MM.1S (cell line): ENCODE measurements at regions not wholly inside any gene's neighbourhood (a gene's known extent, or its start where the extent isn't known, plus 50 kb on each side); places are given as distances from the start of the nearest gene placed in this dataset.

Source experiments
- DNase-seq: peaks from one replicate; pipeline ENCODE4 v3.0.0-alpha.2; 2015
- H2AFZ ChIP-seq: fragments of 300-600 bp; sonication (generic); 2 replicates; pipeline ENCODE4 v1.6.0; 2016; ENCODE audit warnings: antibody characterized with exemption, low read length
- H3F3A ChIP-seq: fragments of 300-600 bp; sonication (generic); 2 replicates; pipeline ENCODE4 v1.6.1; 2016; ENCODE audit warnings: mild to moderate bottlenecking, antibody characterized with exemption, low read length, moderate library complexity, mixed read lengths; ENCODE audit not compliant: insufficient read depth
- H3K27ac ChIP-seq: fragments of 300-600 bp; sonication (generic); 2 replicates; pipeline ENCODE4 v1.5.1; 2016; ENCODE audit warnings: mild to moderate bottlenecking, low read length
- H3K27me3 ChIP-seq: fragments of 300-600 bp; sonication (generic); replicated peaks from 2 replicates; pipeline ENCODE4 v1.6.0; 2016; ENCODE audit warnings: low read length; ENCODE audit not compliant: insufficient read depth
- H3K36me3 ChIP-seq: fragments of 300-600 bp; sonication (generic); replicated peaks from 2 replicates; pipeline ENCODE4 v1.6.1; 2016; ENCODE audit warnings: mild to moderate bottlenecking, low read length, mixed read lengths; ENCODE audit not compliant: insufficient read depth
- H3K4me1 ChIP-seq: fragments of 300-600 bp; sonication (generic); 2 replicates; pipeline ENCODE4 v1.6.1; 2016; ENCODE audit warnings: low read length, mixed read lengths
- H3K4me2 ChIP-seq: fragments of 300-600 bp; sonication (generic); 2 replicates; pipeline ENCODE4 v1.6.0; 2016; ENCODE audit warnings: low read depth, low read length
- H3K4me3 ChIP-seq: fragments of 300-600 bp; sonication (generic); 2 replicates; pipeline ENCODE4 v1.5.1; 2016; ENCODE audit warnings: low read length, mixed read lengths
- H3K79me2 ChIP-seq: fragments of 300-600 bp; sonication (generic); 2 replicates; pipeline ENCODE4 v1.6.1; 2016; ENCODE audit warnings: mixed run types, low read length, mixed read lengths
- H3K9ac ChIP-seq: fragments of 300-600 bp; sonication (generic); 2 replicates; pipeline ENCODE4 v1.6.1; 2016; ENCODE audit warnings: low read length, mixed read lengths
- H3K9me2 ChIP-seq: fragments of 300-600 bp; sonication (generic); replicated peaks from 2 replicates; pipeline ENCODE4 v1.6.1; 2016; ENCODE audit warnings: mild to moderate bottlenecking, low read length, mixed read lengths; ENCODE audit not compliant: insufficient read depth
- H3K9me3 ChIP-seq: fragments of 300-600 bp; sonication (generic); replicated peaks from 2 replicates; pipeline ENCODE4 v1.6.1; 2016; ENCODE audit warnings: mild to moderate bottlenecking, low read length, mixed read lengths; ENCODE audit not compliant: insufficient read depth
- H4K20me1 ChIP-seq: fragments of 300-600 bp; sonication (generic); 2 replicates; pipeline ENCODE4 v1.6.1; 2016; ENCODE audit warnings: mild to moderate bottlenecking, low read length, moderate library complexity, mixed read lengths; ENCODE audit not compliant: insufficient read depth
- CTCF ChIP-seq: fragments of 300-600 bp; sonication (generic); IDR thresholded peaks from 2 replicates; pipeline ENCODE4 v1.5.1; 2016; ENCODE audit warnings: antibody characterized with exemption, low read length, mixed read lengths
- EZH2 ChIP-seq: fragments of 300-600 bp; sonication (generic); optimal IDR thresholded peaks from 2 replicates; pipeline ENCODE3; 2017; ENCODE audit warnings: low read depth, mild to moderate bottlenecking, antibody characterized with exemption, low read length, mixed read lengths
- EZH2phosphoT487 ChIP-seq: fragments of 300-600 bp; sonication (generic); IDR thresholded peaks from 2 replicates; pipeline ENCODE4 v1.6.1; 2018; ENCODE audit warnings: antibody characterized with exemption, low read length

GRCh38 chr2:67952066-67952465 is 110.7 kb downstream of the C1D start:
- H3F3A ChIP-seq, result no peaks in the 10 kb centered on the region
- H3K9me3 ChIP-seq, result no peaks in the 10 kb centered on the region
- no peak overlapping the region for H3K27ac ChIP-seq
- DNase-seq, result peak; percentile 30
- H4K20me1 ChIP-seq, result no peaks in the 10 kb centered on the region
- 0 out of 2 replicates have a peak overlapping the region, but pooled peaks have one; percentile 12 for H2AFZ ChIP-seq
- no peaks in the 10 kb centered on the region for H3K36me3 ChIP-seq
- H3K9me2 ChIP-seq, result no peaks in the 10 kb centered on the region
- H3K4me1 ChIP-seq, result peaks cover 8% of the 10 kb centered on the region
- TF ChIP-seq EZH2 (no peak), CTCF (no peak), EZH2phosphoT487 (no peak)
- H3K27me3 ChIP-seq, result no peaks in the 10 kb centered on the region
- H3K9ac ChIP-seq, result no peak overlapping the region
- no peak overlapping the region for H3K4me3 ChIP-seq
- H3K4me2 ChIP-seq, result peak overlapping the region; percentile 11; the same call in 1 of the 2 replicates
- H3K79me2 ChIP-seq, result no peaks in the 10 kb centered on the region

GRCh38 chr2:67954093-67954748 is 108.6 kb downstream of the C1D start:
- Histone ChIP-seq H3K9me3 (no peaks in the 10 kb centered on the region), H3K4me1 (peaks cover 8% of the 10 kb centered on the region), H2AFZ (no peak overlapping the region), H3F3A (no peaks in the 10 kb centered on the region), H3K9ac (no peak overlapping the region), H3K36me3 (no peaks in the 10 kb centered on the region), H3K4me3 (no peak overlapping the region), H4K20me1 (no peaks in the 10 kb centered on the region), H3K27me3 (no peaks in the 10 kb centered on the region), H3K4me2 (no peak overlapping the region), H3K9me2 (no peaks in the 10 kb centered on the region), H3K79me2 (no peaks in the 10 kb centered on the region), H3K27ac (no peak overlapping the region)
- DNase-seq, result no peak
- TF ChIP-seq EZH2phosphoT487, result no peak
- TF ChIP-seq CTCF, result no peak
- TF ChIP-seq EZH2, result no peak

- Histone ChIP-seq H3K9me3 (no peaks in the 10 kb centered on the region), H2AFZ (no peak overlapping the region), H3K9ac (no peak overlapping the region), H3K4me1 (peaks cover 8% of the 10 kb centered on the region), H3K27me3 (no peaks in the 10 kb centered on the region), H4K20me1 (no peaks in the 10 kb centered on the region), H3K9me2 (no peaks in the 10 kb centered on the region), H3K4me2 (no peak overlapping the region), H3K36me3 (no peaks in the 10 kb centered on the region), H3K27ac (no peak overlapping the region), H3F3A (no peaks in the 10 kb centered on the region), H3K4me3 (no peak overlapping the region), H3K79me2 (no peaks in the 10 kb centered on the region)
- no peak for DNase-seq
- TF ChIP-seq EZH2, result no peak
- TF ChIP-seq CTCF, result no peak
- TF ChIP-seq EZH2phosphoT487, result no peak
Measured at GRCh38 chr2:67955748-67956603, 106.8 kb downstream of the C1D start.
